Neural crest cell (in vitro differentiated cells): ENCODE measurements at regions not wholly inside any gene's neighbourhood (a gene's known extent, or its start where the extent isn't known, plus 50 kb on each side); places are given as distances from the start of the nearest gene placed in this dataset.

Experiments
- DNase-seq: peaks from one replicate; pipeline ENCODE4 v3.0.0; 2021; ENCODE audit warnings: low read depth, mixed read lengths, low spot score
- H3K27ac Mint-ChIP-seq: one replicate; pipeline ENCODE4 v1.8.0; 2021; ENCODE audit warnings: mild to moderate bottlenecking, mixed read lengths; ENCODE audit not compliant: unreplicated experiment
- H3K27me3 Mint-ChIP-seq: 2 replicates; pipeline ENCODE4 v1.8.0; 2021; ENCODE audit warnings: low read depth, mild to moderate bottlenecking, mixed read lengths
- H3K36me3 Mint-ChIP-seq: 2 replicates; pipeline ENCODE4 v1.8.0; 2021; ENCODE audit warnings: low read depth, mild to moderate bottlenecking, mixed read lengths
- H3K4me1 Mint-ChIP-seq: 2 replicates; pipeline ENCODE4 v1.8.0; 2021; ENCODE audit warnings: mixed read lengths
- H3K4me3 Mint-ChIP-seq: one replicate; pipeline ENCODE4 v1.8.0; 2021; ENCODE audit warnings: mild to moderate bottlenecking, mixed read lengths
- H3K9me3 Mint-ChIP-seq: 2 replicates; pipeline ENCODE4 v1.8.0; 2021; ENCODE audit warnings: mixed read lengths
- CTCF ChIP-seq: fragments of 200-600 bp; sonication (generic); conservative IDR thresholded peaks from 2 replicates; pipeline ENCODE4 v1.5.0; 2021; ENCODE audit warnings: antibody characterized with exemption, mild to moderate bottlenecking

GRCh38 chrX:45445745-45446412, 245.2 kb upstream of the DIPK2B start:
- Mint-ChIP-seq H3K36me3 (no peaks in the 10 kb centered on the region), H3K9me3 (peaks cover 9% of the 10 kb centered on the region), H3K27me3 (no peaks in the 10 kb centered on the region), H3K4me3 (no peak overlapping the region), H3K27ac (no peak overlapping the region), H3K4me1 (no peaks in the 10 kb centered on the region)
- no peak for DNase-seq
- no peak for TF ChIP-seq CTCF

- DNase-seq, result no peak
- Mint-ChIP-seq H3K27ac (no peak overlapping the region), H3K36me3 (no peaks in the 10 kb centered on the region), H3K27me3 (no peaks in the 10 kb centered on the region), H3K9me3 (peaks cover 8% of the 10 kb centered on the region), H3K4me3 (no peak overlapping the region), H3K4me1 (no peaks in the 10 kb centered on the region)
- no peak for TF ChIP-seq CTCF
Observed at GRCh38 chrX:45437186-45437585, 236.5 kb upstream of the DIPK2B start.

GRCh38 chrX:45435481-45435880, 234.8 kb upstream of the DIPK2B start:
- Mint-ChIP-seq H3K27ac (no peak overlapping the region), H3K4me1 (no peaks in the 10 kb centered on the region), H3K36me3 (no peaks in the 10 kb centered on the region), H3K9me3 (peaks cover 5% of the 10 kb centered on the region), H3K27me3 (no peaks in the 10 kb centered on the region), H3K4me3 (no peak overlapping the region)
- DNase-seq, result no peak
- TF ChIP-seq CTCF, result no peak

GRCh38 chrX:45434231-45434630, 233.6 kb upstream of the DIPK2B start:
- no peaks in the 10 kb centered on the region for H3K27me3 Mint-ChIP-seq
- no peak overlapping the region for H3K27ac Mint-ChIP-seq
- H3K36me3 Mint-ChIP-seq, result no peaks in the 10 kb centered on the region
- no peaks in the 10 kb centered on the region for H3K4me1 Mint-ChIP-seq
- no peak for TF ChIP-seq CTCF
- no peak overlapping the region for H3K4me3 Mint-ChIP-seq
- peaks cover 10% of the 10 kb centered on the region for H3K9me3 Mint-ChIP-seq
- DNase-seq, result no peak

GRCh38 chrX:45428831-45429230, 228.2 kb upstream of the DIPK2B start:
- TF ChIP-seq CTCF, result no peak
- Mint-ChIP-seq H3K36me3 (no peaks in the 10 kb centered on the region), H3K27ac (no peak overlapping the region), H3K27me3 (no peaks in the 10 kb centered on the region), H3K9me3 (peaks cover 7% of the 10 kb centered on the region), H3K4me3 (no peak overlapping the region), H3K4me1 (no peaks in the 10 kb centered on the region)
- no peak for DNase-seq

DNA sequence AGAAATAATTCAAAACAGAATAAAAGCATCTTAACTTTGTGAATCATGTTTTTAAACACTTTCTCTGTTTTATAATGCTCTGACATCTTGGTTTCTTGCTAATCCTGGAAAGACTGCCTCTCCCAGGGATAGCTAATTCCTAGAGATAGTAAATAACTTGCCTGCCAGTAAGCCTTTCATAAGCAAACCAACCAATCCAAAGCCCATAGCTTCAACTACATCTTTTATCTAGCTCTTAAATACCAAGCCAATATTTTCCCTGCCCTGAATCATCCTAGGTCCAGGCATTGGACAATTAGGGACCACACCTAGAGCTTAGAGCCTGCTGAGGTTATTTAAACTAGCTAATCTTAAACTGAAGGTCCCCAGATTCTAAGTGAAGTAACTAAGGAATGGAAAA, 223.7 kb upstream of the DIPK2B start:
- Mint-ChIP-seq H3K36me3 (no peaks in the 10 kb centered on the region), H3K9me3 (peaks cover 5% of the 10 kb centered on the region), H3K4me1 (no peaks in the 10 kb centered on the region), H3K4me3 (no peak overlapping the region), H3K27me3 (no peaks in the 10 kb centered on the region), H3K27ac (no peak overlapping the region)
- no peak for TF ChIP-seq CTCF
- DNase-seq, result no peak
